ENCODE measurements at regions not wholly inside any gene's neighbourhood (a gene's known extent, or its start where the extent isn't known, plus 50 kb on each side); places are given as distances from the start of the nearest gene placed in this dataset.

GRCh38 chr11:105381941-105382340 lies 227.9 kb upstream of the GRIA4 start:
- no peak for DNase-seq (ENCODE audit: low read depth)
- TF ChIP-seq CTCF (conservative IDR thresholded peaks at IDR 0.05; ENCODE audit: control insufficient read depth, insufficient read depth, low read depth, low read length) = no peak
- no peak overlapping the region for H3K4me3 ChIP-seq (ENCODE audit: control insufficient read depth, low read depth, low read length)

GRCh38 chr11:105377870-105378269 lies 232.0 kb upstream of the GRIA4 start:
- no peak overlapping the region for H3K4me3 ChIP-seq (ENCODE audit: control insufficient read depth, low read depth, low read length)
- no peak for DNase-seq (ENCODE audit: low read depth)
- TF ChIP-seq CTCF (conservative IDR thresholded peaks at IDR 0.05; ENCODE audit: control insufficient read depth, insufficient read depth, low read depth, low read length) = no peak

- DNase-seq (ENCODE audit: low read depth) = no peak
- H3K4me3 ChIP-seq (ENCODE audit: control insufficient read depth, low read depth, low read length) = no peak overlapping the region
- no peak for TF ChIP-seq CTCF (conservative IDR thresholded peaks at IDR 0.05; ENCODE audit: control insufficient read depth, insufficient read depth, low read depth, low read length)
Observed at GRCh38 chr11:105372206-105372605, 232.6 kb upstream of the CARD18 start.

- H3K4me3 ChIP-seq (ENCODE audit: control insufficient read depth, low read depth, low read length) = no peak overlapping the region
- no peak for TF ChIP-seq CTCF (conservative IDR thresholded peaks at IDR 0.05; ENCODE audit: control insufficient read depth, insufficient read depth, low read depth, low read length)
- no peak for DNase-seq (ENCODE audit: low read depth)
Observed at GRCh38 chr11:105371311-105371710, 231.7 kb upstream of the CARD18 start.

- no peak for DNase-seq (ENCODE audit: low read depth)
- H3K4me3 ChIP-seq (ENCODE audit: control insufficient read depth, low read depth, low read length) = no peak overlapping the region
- no peak for TF ChIP-seq CTCF (conservative IDR thresholded peaks at IDR 0.05; ENCODE audit: control insufficient read depth, insufficient read depth, low read depth, low read length)
Observed at GRCh38 chr11:105368711-105369110, 229.1 kb upstream of the CARD18 start.

GRCh38 chr11:105367129-105367528 lies 227.6 kb upstream of the CARD18 start:
- TF ChIP-seq CTCF (conservative IDR thresholded peaks at IDR 0.05; ENCODE audit: control insufficient read depth, insufficient read depth, low read depth, low read length) = no peak
- H3K4me3 ChIP-seq (ENCODE audit: control insufficient read depth, low read depth, low read length) = no peak overlapping the region
- DNase-seq (ENCODE audit: low read depth) = peak; percentile 4

- no peak for TF ChIP-seq CTCF (conservative IDR thresholded peaks at IDR 0.05; ENCODE audit: control insufficient read depth, insufficient read depth, low read depth, low read length)
- no peak for DNase-seq (ENCODE audit: low read depth)
- no peak overlapping the region for H3K4me3 ChIP-seq (ENCODE audit: control insufficient read depth, low read depth, low read length)
Observed at GRCh38 chr11:105361651-105362050, 222.1 kb upstream of the CARD18 start.

Measured in fibroblast of mammary gland (primary cell).